GM23338 (cell line): ENCODE measurements at regions not wholly inside any gene's neighbourhood (a gene's known extent, or its start where the extent isn't known, plus 50 kb on each side); places are given as distances from the start of the nearest gene placed in this dataset.

Experiments used
- ATAC-seq: fragments of 200-7000 bp; cut with Tn5 transposase; 3 replicates; pipeline ENCODE4 v1.9.1; 2020
- DNase-seq: peaks from one replicate; pipeline ENCODE4 v3.0.0-alpha.2; 2015; ENCODE audit warnings: low spot score
- H2AFZ ChIP-seq: fragments of 200-600 bp; sonication (generic); 2 replicates; pipeline ENCODE4 v1.8.0; 2016; ENCODE audit warnings: antibody characterized with exemption, mild to moderate bottlenecking, moderate library complexity
- H3F3A ChIP-seq: fragments of 200-600 bp; sonication (generic); replicated peaks from 2 replicates; pipeline ENCODE4 v1.8.0; 2017; ENCODE audit warnings: antibody characterized with exemption, mixed run types, low read depth
- H3K27ac ChIP-seq: fragments of 200-600 bp; sonication (generic); 2 replicates; pipeline ENCODE4 v1.6.1; 2016; ENCODE audit warnings: low read depth
- H3K27me3 ChIP-seq: fragments of 200-600 bp; sonication (generic); 2 replicates; pipeline ENCODE4 v1.8.0; 2016; ENCODE audit warnings: mild to moderate bottlenecking, mixed run types, moderate library complexity; ENCODE audit not compliant: insufficient read depth
- H3K36me3 ChIP-seq: fragments of 200-600 bp; sonication (generic); 2 replicates; pipeline ENCODE4 v1.8.0; 2016; ENCODE audit warnings: mild to moderate bottlenecking; ENCODE audit not compliant: insufficient read depth
- H3K4me1 ChIP-seq: fragments of 200-600 bp; sonication (generic); 2 replicates; pipeline ENCODE4 v1.8.0; 2016; ENCODE audit warnings: mild to moderate bottlenecking, moderate library complexity; ENCODE audit not compliant: insufficient read depth
- H3K4me2 ChIP-seq: fragments of 200-600 bp; sonication (generic); 2 replicates; pipeline ENCODE4 v1.7.1; 2017; ENCODE audit warnings: mixed run types
- H3K4me3 ChIP-seq: fragments of 200-600 bp; sonication (generic); 2 replicates; pipeline ENCODE4 v1.6.1; 2016; ENCODE audit warnings: mixed run types
- H3K79me2 ChIP-seq: fragments of 200-600 bp; sonication (generic); replicated peaks from 2 replicates; pipeline ENCODE4 v1.8.0; 2017; ENCODE audit warnings: mild to moderate bottlenecking; ENCODE audit not compliant: insufficient read depth
- H3K9me2 ChIP-seq: fragments of 200-600 bp; sonication (generic); 2 replicates; pipeline ENCODE4 v1.8.0; 2017; ENCODE audit not compliant: insufficient read depth
- H4K20me1 ChIP-seq: fragments of 200-600 bp; sonication (generic); replicated peaks from 2 replicates; pipeline ENCODE4 v1.8.0; 2017; ENCODE audit warnings: mild to moderate bottlenecking; ENCODE audit not compliant: insufficient read depth
- H3K27ac Mint-ChIP-seq: 2 replicates; pipeline ENCODE4 v1.8.0; 2020; ENCODE audit warnings: inconsistent platforms, mild to moderate bottlenecking, moderate library complexity, mixed read lengths
- H3K27me3 Mint-ChIP-seq: 3 replicates; pipeline ENCODE4 v1.8.0; 2022; ENCODE audit warnings: low read depth, mild to moderate bottlenecking, moderate library complexity, mixed read lengths, inconsistent platforms; ENCODE audit not compliant: insufficient read depth, poor library complexity
- H3K36me3 Mint-ChIP-seq: 3 replicates; pipeline ENCODE4 v1.8.0; 2021; ENCODE audit warnings: low read depth, mild to moderate bottlenecking, inconsistent platforms, moderate library complexity, mixed read lengths
- H3K4me1 Mint-ChIP-seq: 3 replicates; pipeline ENCODE4 v1.8.0; 2020; ENCODE audit warnings: mild to moderate bottlenecking, inconsistent platforms, mixed read lengths
- H3K4me3 Mint-ChIP-seq: 3 replicates; pipeline ENCODE4 v1.8.0; 2021; ENCODE audit warnings: moderate library complexity, mild to moderate bottlenecking, inconsistent platforms, mixed read lengths
- H3K9me3 Mint-ChIP-seq: 3 replicates; pipeline ENCODE4 v1.8.0; 2020; ENCODE audit warnings: moderate library complexity, mild to moderate bottlenecking, inconsistent platforms, mixed read lengths
- CREB1 ChIP-seq: fragments of 250-450 bp; sonication (Bioruptor Pico); IDR thresholded peaks from 2 replicates; pipeline ENCODE4 v1.5.0; 2020; ENCODE audit warnings: low read depth, mild to moderate bottlenecking, moderate library complexity
- CTCF ChIP-seq, 2 experiments: fragments of 200-600 bp in 1 of 2; sonication (generic) in 1 of 2; conservative IDR thresholded peaks; 2 replicates each; pipeline versions ENCODE4 v1.5.1 to v1.6.1; 2016 to 2017; ENCODE audit warnings: antibody characterized with exemption in 2 of 2, low read depth in 2 of 2, mild to moderate bottlenecking in 2 of 2, moderate library complexity in 1 of 2
- ETS1 ChIP-seq: IDR thresholded peaks from 2 replicates; pipeline ENCODE4 v1.6.1; 2016; ENCODE audit warnings: antibody characterized with exemption
- EZH2 ChIP-seq: fragments of 200-600 bp; sonication (generic); IDR thresholded peaks from one replicate; pipeline ENCODE4 v1.8.0; 2017; ENCODE audit warnings: antibody characterized with exemption, mild to moderate bottlenecking, low read depth; ENCODE audit not compliant: unreplicated experiment
- EZH2phosphoT487 ChIP-seq: fragments of 200-600 bp; sonication (generic); IDR thresholded peaks from one replicate; pipeline ENCODE4 v1.8.1; 2018; ENCODE audit warnings: antibody characterized with exemption; ENCODE audit not compliant: unreplicated experiment
- JUNB ChIP-seq: IDR thresholded peaks from one replicate; pipeline ENCODE4 v1.6.1; 2016; ENCODE audit warnings: antibody characterized with exemption; ENCODE audit not compliant: unreplicated experiment
- NANOG ChIP-seq: IDR thresholded peaks from 2 replicates; pipeline ENCODE4 v1.6.1; 2016; ENCODE audit warnings: antibody characterized with exemption, borderline replicate concordance
- POLR2AphosphoS5 ChIP-seq: IDR thresholded peaks from 2 replicates; pipeline ENCODE4 v1.6.1; 2016; ENCODE audit warnings: antibody characterized with exemption, low read depth
- REST ChIP-seq: IDR thresholded peaks from one replicate; pipeline ENCODE4 v1.6.1; 2018; ENCODE audit warnings: antibody characterized with exemption; ENCODE audit not compliant: unreplicated experiment
- STAT1 ChIP-seq: IDR thresholded peaks from one replicate; pipeline ENCODE4 v1.6.1; 2016; ENCODE audit warnings: antibody characterized with exemption; ENCODE audit not compliant: unreplicated experiment
- ZNF114 ChIP-seq: fragments of 250-450 bp; sonication (Bioruptor Pico); IDR thresholded peaks from 2 replicates; pipeline ENCODE4 v1.5.0; 2020; ENCODE audit warnings: mild to moderate bottlenecking, moderate library complexity
- ZNF331 ChIP-seq: fragments of 250-450 bp; sonication (Bioruptor Pico); IDR thresholded peaks from 2 replicates; pipeline ENCODE4 v1.5.0; 2020; ENCODE audit warnings: low read depth, mild to moderate bottlenecking, moderate library complexity
- ZNF462 ChIP-seq: fragments of 250-450 bp; sonication (Bioruptor Pico); IDR thresholded peaks from 2 replicates; pipeline ENCODE4 v1.5.0; 2020; ENCODE audit warnings: mild to moderate bottlenecking, moderate library complexity

GRCh38 chr1:102098536-102098935 lies 101.8 kb upstream of the OLFM3 start:
- DNase-seq = no peak
- H3F3A ChIP-seq = no peaks in the 10 kb centered on the region
- H3K9me2 ChIP-seq = no peaks in the 10 kb centered on the region

More at GRCh38 chr1:102098536-102098935, 101.8 kb upstream of the OLFM3 start:
- no peaks in the 10 kb centered on the region for H3K36me3 ChIP-seq
- no peak overlapping the region for H3K4me3 ChIP-seq
- ATAC-seq = no peak
- no peak overlapping the region for H3K27ac Mint-ChIP-seq
- no peaks in the 10 kb centered on the region for H4K20me1 ChIP-seq
- H3K27ac ChIP-seq = no peak overlapping the region
- peaks cover 19% of the 10 kb centered on the region; the same call in 2 of the 3 replicates for H3K4me1 Mint-ChIP-seq
- no peak overlapping the region for H2AFZ ChIP-seq
- no peaks in the 10 kb centered on the region for H3K27me3 ChIP-seq
- no peaks in the 10 kb centered on the region for H3K27me3 Mint-ChIP-seq
- peaks cover 14% of the 10 kb centered on the region for H3K4me1 ChIP-seq
- peaks cover 6% of the 10 kb centered on the region; the same call in 2 of the 3 replicates for H3K36me3 Mint-ChIP-seq
- no peak overlapping the region for H3K4me2 ChIP-seq
- no peaks in the 10 kb centered on the region for H3K79me2 ChIP-seq
- H3K4me3 Mint-ChIP-seq = no peak overlapping the region
- H3K9me3 Mint-ChIP-seq = no peaks in the 10 kb centered on the region; the same call in 2 of the 3 replicates
- TF ChIP-seq STAT1 (no peak), EZH2phosphoT487 (no peak), EZH2 (no peak), POLR2AphosphoS5 (no peak), NANOG (no peak), ZNF114 (no peak), ETS1 (no peak), JUNB (no peak), CREB1 (CRISPR knock-in tag) (no peak), ZNF462 (CRISPR knock-in tag) (no peak), ZNF331 (no peak), REST (no peak), CTCF (conservative IDR thresholded peaks at IDR 0.05; ENCODE audit: low read depth in 2 of 2) (no peak)
